ENCODE measurements at regions not wholly inside any gene's neighbourhood (a gene's known extent, or its start where the extent isn't known, plus 50 kb on each side); places are given as distances from the start of the nearest gene placed in this dataset.

GRCh38 chr6:93549868-93550267 lies 130.5 kb upstream of the EPHA7 start:
- H3K27me3 Mint-ChIP-seq (ENCODE audit: low read depth, poor library complexity) = no peaks in the 10 kb centered on the region
- H3K9me3 Mint-ChIP-seq = peaks cover 16% of the 10 kb centered on the region
- no peaks in the 10 kb centered on the region for H3K36me3 Mint-ChIP-seq (ENCODE audit: low read depth)
- H3K4me3 Mint-ChIP-seq = no peak overlapping the region
- TF ChIP-seq, protein P1, sequence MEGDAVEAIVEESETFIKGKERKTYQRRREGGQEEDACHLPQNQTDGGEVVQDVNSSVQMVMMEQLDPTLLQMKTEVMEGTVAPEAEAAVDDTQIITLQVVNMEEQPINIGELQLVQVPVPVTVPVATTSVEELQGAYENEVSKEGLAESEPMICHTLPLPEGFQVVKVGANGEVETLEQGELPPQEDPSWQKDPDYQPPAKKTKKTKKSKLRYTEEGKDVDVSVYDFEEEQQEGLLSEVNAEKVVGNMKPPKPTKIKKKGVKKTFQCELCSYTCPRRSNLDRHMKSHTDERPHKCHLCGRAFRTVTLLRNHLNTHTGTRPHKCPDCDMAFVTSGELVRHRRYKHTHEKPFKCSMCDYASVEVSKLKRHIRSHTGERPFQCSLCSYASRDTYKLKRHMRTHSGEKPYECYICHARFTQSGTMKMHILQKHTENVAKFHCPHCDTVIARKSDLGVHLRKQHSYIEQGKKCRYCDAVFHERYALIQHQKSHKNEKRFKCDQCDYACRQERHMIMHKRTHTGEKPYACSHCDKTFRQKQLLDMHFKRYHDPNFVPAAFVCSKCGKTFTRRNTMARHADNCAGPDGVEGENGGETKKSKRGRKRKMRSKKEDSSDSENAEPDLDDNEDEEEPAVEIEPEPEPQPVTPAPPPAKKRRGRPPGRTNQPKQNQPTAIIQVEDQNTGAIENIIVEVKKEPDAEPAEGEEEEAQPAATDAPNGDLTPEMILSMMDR (IDR thresholded peaks at IDR 0.05) = no peak
- no peak overlapping the region for H3K27ac Mint-ChIP-seq
- no peak for DNase-seq
- no peaks in the 10 kb centered on the region for H3K4me1 Mint-ChIP-seq

DNA sequence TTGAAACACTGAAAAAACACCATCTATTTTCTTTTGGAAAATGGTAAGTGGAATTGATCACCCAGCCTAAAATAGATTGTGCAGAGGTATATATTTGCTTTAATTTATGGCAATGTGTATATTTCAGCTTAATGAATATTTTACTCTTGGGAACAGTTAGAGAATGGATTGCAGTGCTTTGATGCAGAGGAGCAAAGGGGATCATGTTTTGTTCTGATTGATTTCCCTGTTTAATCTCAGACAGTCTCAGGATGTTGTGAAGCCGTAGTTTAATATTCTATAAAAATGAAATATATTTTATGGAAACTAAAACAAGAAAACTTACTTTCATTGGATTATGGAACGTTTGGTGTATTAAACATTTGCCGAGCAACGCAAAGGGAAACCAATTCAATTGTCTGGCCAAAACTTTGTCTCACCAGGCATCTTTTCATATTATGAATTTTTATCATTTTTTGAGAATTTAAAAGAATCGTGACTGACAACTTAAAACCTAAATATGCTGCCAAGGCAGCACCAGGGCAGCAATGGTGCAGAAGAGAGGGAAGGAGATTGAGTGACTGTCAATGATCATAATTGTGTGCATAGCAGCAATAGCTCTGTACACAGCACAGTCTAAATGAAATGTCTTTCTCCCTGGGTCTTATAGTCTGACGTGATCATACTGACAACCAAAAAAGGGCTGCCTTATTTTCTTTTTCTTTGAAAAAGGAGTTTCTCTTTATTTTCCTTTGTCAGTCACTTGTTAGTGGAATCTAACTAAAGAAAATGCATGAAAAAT lies 105.5 kb upstream of the EPHA7 start:
- Mint-ChIP-seq H3K4me1 (no peaks in the 10 kb centered on the region), H3K36me3 (ENCODE audit: low read depth) (no peaks in the 10 kb centered on the region), H3K9me3 (no peaks in the 10 kb centered on the region), H3K27me3 (ENCODE audit: low read depth, poor library complexity) (no peaks in the 10 kb centered on the region), H3K4me3 (no peak overlapping the region), H3K27ac (no peak overlapping the region)
- TF ChIP-seq, protein P1 (IDR thresholded peaks at IDR 0.05) = no peak
- no peak for DNase-seq

- Mint-ChIP-seq H3K36me3 (ENCODE audit: low read depth) (no peaks in the 10 kb centered on the region), H3K4me3 (no peak overlapping the region), H3K9me3 (no peaks in the 10 kb centered on the region), H3K27ac (no peak overlapping the region), H3K27me3 (ENCODE audit: low read depth, poor library complexity) (no peaks in the 10 kb centered on the region), H3K4me1 (no peaks in the 10 kb centered on the region)
- DNase-seq = no peak
- TF ChIP-seq, protein P1 (IDR thresholded peaks at IDR 0.05) = no peak
Observed at GRCh38 chr6:93523365-93523764, 104.0 kb upstream of the EPHA7 start.

DNA sequence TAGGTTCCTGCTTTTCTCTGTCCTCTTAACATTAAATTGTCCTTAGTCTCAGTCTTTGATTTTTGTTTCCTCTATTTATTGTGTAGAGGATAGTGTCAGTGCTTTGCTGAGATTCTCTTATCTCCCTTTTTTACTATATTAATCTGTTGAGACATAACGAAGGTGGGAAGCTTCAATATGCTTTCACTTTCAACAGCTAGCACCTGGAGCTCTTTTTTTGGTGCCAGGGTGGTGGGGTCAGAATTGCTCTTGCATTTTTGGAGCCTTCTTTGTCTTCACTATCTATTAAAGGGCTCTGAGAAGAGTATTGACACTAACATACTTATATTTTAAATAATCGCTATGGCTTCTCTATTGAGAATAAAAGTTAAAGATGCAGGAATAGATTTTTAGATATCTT lies 97.1 kb upstream of the EPHA7 start:
- no peak for DNase-seq
- Mint-ChIP-seq H3K27me3 (ENCODE audit: low read depth, poor library complexity) (no peaks in the 10 kb centered on the region), H3K9me3 (no peaks in the 10 kb centered on the region), H3K4me1 (peaks cover 5% of the 10 kb centered on the region), H3K36me3 (ENCODE audit: low read depth) (no peaks in the 10 kb centered on the region), H3K4me3 (no peak overlapping the region), H3K27ac (no peak overlapping the region)
- TF ChIP-seq, protein P1 (IDR thresholded peaks at IDR 0.05) = no peak

DNA sequence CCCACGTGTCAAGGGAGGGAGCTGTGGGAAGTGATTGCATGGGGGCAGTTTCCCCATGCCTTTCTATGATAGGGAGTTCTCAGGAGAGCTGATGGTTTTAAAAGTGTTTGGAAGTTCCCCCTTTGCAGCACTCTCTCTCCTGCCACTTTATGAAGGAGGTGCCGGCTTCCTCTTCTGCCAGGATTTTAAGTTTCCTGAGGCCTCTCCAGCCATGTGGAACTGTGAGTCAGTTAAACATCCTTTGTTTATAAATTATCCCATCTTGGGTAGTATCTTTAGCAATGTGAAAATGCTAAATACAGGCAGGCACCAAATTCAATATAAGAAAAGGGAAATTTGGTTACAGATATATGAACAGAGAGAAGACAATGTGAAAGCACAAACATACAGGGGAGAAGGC lies 96.4 kb upstream of the EPHA7 start:
- Mint-ChIP-seq H3K9me3 (no peaks in the 10 kb centered on the region), H3K4me3 (no peak overlapping the region), H3K36me3 (ENCODE audit: low read depth) (no peaks in the 10 kb centered on the region), H3K27me3 (ENCODE audit: low read depth, poor library complexity) (no peaks in the 10 kb centered on the region), H3K4me1 (peaks cover 5% of the 10 kb centered on the region), H3K27ac (no peak overlapping the region)
- TF ChIP-seq, protein P1 (IDR thresholded peaks at IDR 0.05) = no peak
- no peak for DNase-seq

GRCh38 chr6:93498713-93499112 lies 79.4 kb upstream of the EPHA7 start:
- no peaks in the 10 kb centered on the region for H3K4me1 Mint-ChIP-seq
- TF ChIP-seq, protein P1 (IDR thresholded peaks at IDR 0.05) = no peak
- no peaks in the 10 kb centered on the region for H3K27me3 Mint-ChIP-seq (ENCODE audit: low read depth, poor library complexity)
- no peak overlapping the region for H3K27ac Mint-ChIP-seq
- H3K36me3 Mint-ChIP-seq (ENCODE audit: low read depth) = no peaks in the 10 kb centered on the region
- no peaks in the 10 kb centered on the region for H3K9me3 Mint-ChIP-seq
- no peak overlapping the region for H3K4me3 Mint-ChIP-seq
- no peak for DNase-seq
